NCI-H446 (cell line): ENCODE measurements at regions not wholly inside any gene's neighbourhood (a gene's known extent, or its start where the extent isn't known, plus 50 kb on each side); places are given as distances from the start of the nearest gene placed in this dataset.

Source experiments
- DNase-seq, 2 experiments: peaks; one replicate each; lab custom pipeline; 2025; lab: John Stamatoyannopoulos, UW

DNA sequence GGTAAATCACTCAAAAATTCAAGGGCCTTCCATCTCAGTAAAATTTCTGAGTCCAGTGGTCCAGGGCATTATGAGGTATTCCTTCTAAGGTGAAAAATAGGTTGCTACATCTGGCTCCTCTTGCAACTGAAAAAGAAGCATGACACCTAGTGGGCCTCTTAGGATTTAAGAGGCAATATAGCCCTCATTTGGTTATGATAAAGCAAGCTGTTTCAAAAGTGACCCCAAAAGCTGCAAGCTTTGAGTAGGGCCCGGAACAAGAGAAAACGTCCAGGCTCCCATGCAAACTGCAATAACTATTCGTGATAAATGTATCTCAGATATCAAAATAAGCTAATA is 1910.2 kb upstream of the PRR20A start:
- DNase-seq = no peak

GRCh38 chr13:55234311-55234710 is 1906.4 kb upstream of the PRR20A start:
- no peak for DNase-seq

GRCh38 chr13:55245005-55245644 is 1895.6 kb upstream of the PRR20A start:
- DNase-seq = no peak

GRCh38 chr13:55255236-55255635 is 1885.5 kb upstream of the PRR20A start:
- DNase-seq = no peak

- no peak for DNase-seq
Measured at GRCh38 chr13:55263045-55263444, 1877.7 kb upstream of the PRR20A start.

DNA sequence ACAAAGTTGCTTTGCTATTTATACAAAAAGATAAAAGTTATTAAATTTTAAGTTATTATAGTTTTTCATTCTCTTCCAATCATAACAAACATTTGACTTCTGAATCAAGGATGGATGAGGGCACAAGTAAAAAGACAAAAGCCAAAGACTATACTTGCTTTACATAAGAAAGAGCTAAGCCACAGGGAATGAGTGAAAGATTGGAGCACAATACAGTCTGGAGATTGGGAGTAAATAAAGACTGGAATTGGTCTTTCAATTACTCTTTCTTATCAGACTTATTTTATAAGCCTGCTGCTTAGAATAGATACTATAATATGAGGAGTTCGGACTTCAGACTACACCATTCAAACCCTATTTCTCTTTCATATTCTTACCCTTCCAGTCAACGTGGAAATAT is 1874.1 kb upstream of the PRR20A start:
- no peak for DNase-seq

- DNase-seq = no peak
Measured at GRCh38 chr13:55298201-55298600, 1842.5 kb upstream of the PRR20A start.

DNA sequence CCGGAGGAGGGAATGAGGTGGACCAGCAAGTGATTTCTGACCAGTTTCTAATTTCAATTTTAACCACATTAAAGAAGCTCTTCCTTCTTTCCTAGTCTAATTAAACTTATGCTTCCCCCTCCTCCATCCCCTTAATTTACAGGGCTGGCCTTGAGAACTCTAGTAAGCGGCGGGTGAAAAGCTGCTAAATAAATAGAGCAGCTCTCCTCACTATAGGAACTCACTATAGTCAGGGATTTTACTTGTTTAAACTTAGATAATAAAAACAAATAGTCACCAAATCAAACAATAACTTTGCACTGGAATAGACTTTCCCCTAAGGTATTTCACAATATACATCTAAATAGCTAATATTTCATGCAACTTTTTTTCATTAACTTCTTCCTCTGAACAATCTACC is 1838.2 kb upstream of the PRR20A start:
- DNase-seq = no peak

DNA sequence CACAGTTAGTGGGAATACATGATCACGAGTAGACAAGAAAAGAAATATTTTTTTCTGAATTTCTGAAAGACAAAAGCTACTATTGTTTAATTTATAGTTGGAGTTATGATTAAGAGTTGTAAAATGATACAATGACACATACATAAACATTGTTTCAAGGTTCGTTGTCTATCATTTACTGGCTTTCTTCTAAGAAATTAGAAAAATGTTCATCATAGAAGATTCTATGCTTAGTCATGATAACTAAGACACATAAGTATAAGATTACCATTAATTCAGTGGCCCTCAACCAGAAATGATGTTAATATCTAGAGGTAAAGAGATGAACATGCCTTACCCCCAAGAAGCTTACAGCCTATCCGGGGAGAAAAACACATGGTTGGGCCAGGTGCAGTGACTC is 1832.8 kb upstream of the PRR20A start:
- no peak for DNase-seq

DNA sequence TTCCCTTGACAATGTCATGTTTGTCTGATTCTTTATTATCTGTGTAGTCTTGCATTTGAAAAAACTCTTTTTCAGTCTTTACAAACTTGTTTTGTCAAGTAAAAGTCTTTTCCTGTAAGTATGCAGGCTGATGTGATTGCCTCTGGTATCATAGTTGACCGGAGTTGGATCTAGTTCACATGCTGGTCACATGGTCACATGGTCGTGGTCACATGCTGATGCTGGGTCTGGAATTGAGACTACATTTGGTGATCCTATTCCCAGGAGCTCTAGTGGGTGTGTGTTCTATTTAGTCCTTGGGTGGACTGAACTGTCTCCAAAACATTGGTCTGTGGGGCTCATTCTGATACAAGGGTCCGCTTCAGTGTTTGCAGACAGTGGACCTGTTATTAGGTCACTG is 1798.8 kb upstream of the PRR20A start:
- DNase-seq = no peak

GRCh38 chr13:55345224-55345623 is 1795.5 kb upstream of the PRR20A start:
- no peak for DNase-seq

DNA sequence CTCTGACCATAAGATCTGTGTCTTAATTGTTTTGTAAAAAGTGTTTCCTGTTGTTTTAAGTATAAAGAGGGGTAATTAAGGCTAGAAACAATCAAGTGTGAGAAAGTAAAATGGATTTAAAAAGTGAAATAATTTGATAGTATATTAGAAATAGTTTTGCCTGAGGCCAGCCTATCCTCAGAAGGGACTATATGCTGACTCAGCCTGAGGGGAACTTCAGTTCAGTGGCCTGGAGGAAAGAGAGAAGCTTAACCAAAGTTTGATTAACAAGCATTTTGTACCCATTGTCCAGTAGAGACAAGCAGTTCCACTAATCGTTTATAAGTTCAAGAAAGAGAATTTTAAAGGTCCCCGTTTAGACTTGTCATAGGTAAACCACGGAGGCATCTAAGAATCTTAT is 1793.2 kb upstream of the PRR20A start:
- DNase-seq = no peak

DNA sequence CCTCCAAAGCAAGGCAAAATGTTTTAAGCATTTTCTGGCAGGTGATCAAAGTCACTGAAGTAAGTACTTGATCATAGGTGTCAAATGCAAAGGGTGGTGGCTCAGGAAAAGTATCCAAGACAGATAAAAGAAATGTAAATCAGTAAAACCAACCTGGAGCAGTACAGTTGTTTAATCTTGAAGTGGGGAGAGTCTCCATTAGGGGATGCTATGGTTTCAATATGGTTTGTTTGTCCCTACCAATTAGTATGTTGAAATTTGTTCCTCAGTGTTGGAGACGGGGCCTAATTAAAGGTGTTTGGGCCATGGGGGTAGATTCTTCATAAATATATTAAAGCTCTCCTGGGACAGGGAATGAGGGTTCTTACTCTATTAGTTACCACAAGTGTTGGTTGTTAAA is 1781.7 kb upstream of the PRR20A start:
- DNase-seq = no peak

GRCh38 chr13:55361141-55361540 is 1779.6 kb upstream of the PRR20A start:
- DNase-seq = no peak

GRCh38 chr13:55366676-55367075 is 1774.0 kb upstream of the PRR20A start:
- no peak for DNase-seq

GRCh38 chr13:55394470-55394869 is 1746.2 kb upstream of the PRR20A start:
- DNase-seq = no peak

- no peak for DNase-seq
Measured at GRCh38 chr13:55402870-55403269, 1737.8 kb upstream of the PRR20A start.

- no peak for DNase-seq
Measured at GRCh38 chr13:55403887-55404487, 1736.7 kb upstream of the PRR20A start.

GRCh38 chr13:55410398-55411330 is 1730.1 kb upstream of the PRR20A start:
- DNase-seq = no peak

DNA sequence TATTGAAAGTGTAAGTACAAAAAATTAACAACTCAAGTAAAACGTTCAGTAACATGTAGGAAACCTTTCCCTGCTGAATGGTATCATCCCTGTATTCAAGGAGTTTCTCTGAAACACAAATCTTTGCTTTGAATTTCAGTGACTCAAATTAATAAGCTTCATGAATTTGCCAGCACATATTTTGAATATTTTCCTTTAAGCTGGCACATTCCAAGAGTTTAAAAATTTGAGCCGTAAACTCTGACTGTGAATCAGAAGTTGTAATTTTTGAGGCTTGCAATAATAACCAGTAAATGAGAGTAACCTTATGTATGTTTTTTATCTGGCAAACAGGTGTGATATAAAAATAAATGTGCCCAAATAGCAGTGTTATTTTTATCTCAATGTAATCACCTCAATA is 1722.6 kb upstream of the PRR20A start:
- no peak for DNase-seq

DNA sequence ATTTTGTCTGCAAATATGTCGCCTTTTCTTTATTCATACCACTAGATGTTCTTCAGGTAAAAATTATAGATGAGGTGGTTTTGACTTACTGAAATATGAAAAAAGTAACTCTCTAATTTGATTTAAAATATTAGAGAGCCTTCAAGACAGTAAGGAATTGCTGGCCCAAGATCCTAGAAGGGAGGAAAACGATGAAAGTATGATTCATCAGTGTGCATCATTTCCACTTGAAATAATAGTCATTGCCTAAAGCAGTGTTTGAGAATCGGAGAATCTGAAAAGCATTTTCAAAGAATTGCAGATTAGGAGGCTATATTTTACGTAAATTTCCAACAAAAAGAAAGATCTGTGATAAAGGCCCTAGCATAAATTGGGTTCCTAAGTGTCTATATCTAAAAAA is 1707.9 kb upstream of the PRR20A start:
- no peak for DNase-seq

DNA sequence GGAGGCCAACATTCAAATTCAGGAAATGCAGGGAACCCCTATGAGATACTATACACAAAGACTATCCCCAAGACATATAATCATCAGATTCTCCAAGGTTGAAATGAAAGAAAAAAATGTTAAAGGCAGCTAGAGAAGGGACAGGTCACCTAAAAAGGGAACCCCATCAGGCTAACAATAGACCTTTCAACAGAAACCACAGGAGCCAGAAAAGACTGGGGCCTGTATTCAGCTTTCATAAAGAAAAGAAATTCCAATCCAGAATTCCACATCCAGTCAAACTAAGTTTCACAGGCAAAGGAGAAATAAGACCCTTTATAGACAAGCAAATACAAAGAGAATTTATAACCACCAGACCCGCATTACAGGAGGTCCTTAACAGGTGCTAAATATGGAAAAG is 1703.6 kb upstream of the PRR20A start:
- no peak for DNase-seq

DNA sequence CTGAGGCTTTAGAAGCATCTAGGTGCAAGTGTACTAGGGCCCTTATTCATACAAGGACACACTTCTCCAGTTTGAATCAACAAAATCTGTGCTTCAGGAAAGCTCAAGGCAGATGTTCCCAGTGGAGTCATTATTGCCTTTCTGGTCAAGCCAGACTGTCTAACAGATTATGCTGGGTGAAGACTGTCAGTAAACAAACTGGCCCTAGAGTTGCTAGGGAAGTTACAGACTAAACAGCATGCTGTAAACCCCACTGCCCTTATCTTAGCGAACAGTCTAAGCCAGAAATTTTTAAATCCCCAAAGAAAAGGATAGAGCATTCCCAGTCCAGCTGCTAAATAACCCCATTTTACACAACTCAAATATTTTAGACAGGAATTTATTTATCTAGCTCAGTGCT is 1701.3 kb upstream of the PRR20A start:
- no peak for DNase-seq
